Islet precursor cell (in vitro differentiated cells): ENCODE measurements at regions not wholly inside any gene's neighbourhood (a gene's known extent, or its start where the extent isn't known, plus 50 kb on each side); places are given as distances from the start of the nearest gene placed in this dataset.
"Not testable (repeated sequence)": the region's sequence is repeated elsewhere in the genome, so short reads cannot be mapped to it uniquely, and the experiment has no call there.

Source experiments
- DNase-seq: peaks from one replicate; pipeline ENCODE4 v3.0.0-alpha.2; 2018

GRCh38 chr7:12007576-12007975 lies 175.6 kb upstream of the THSD7A start:
- DNase-seq = no peak

GRCh38 chr7:12013983-12014382 lies 182.0 kb upstream of the THSD7A start:
- no peak for DNase-seq

- DNase-seq = no peak
Observed at GRCh38 chr7:12016439-12016838, 184.4 kb upstream of the THSD7A start.

GRCh38 chr7:12017046-12017445 lies 185.0 kb upstream of the THSD7A start:
- no peak for DNase-seq

GRCh38 chr7:12022011-12022410 lies 189.1 kb upstream of the TMEM106B start:
- DNase-seq = not testable (repeated sequence)

GRCh38 chr7:12025246-12025645 lies 185.8 kb upstream of the TMEM106B start:
- no peak for DNase-seq

GRCh38 chr7:12028508-12028907 lies 182.6 kb upstream of the TMEM106B start:
- DNase-seq = peak; percentile 63

- peak; percentile 85 for DNase-seq
Observed at GRCh38 chr7:12030116-12030515, 181.0 kb upstream of the TMEM106B start.

- DNase-seq = no peak
Observed at GRCh38 chr7:12031186-12031585, 179.9 kb upstream of the TMEM106B start.

- DNase-seq = peak; percentile 66
Observed at GRCh38 chr7:12031638-12032037, 179.5 kb upstream of the TMEM106B start.

- no peak for DNase-seq
Observed at GRCh38 chr7:12032146-12032545, 178.9 kb upstream of the TMEM106B start.

GRCh38 chr7:12043457-12043856 lies 167.6 kb upstream of the TMEM106B start:
- DNase-seq = not testable (repeated sequence)

- no peak for DNase-seq
Observed at GRCh38 chr7:12052211-12052610, 158.9 kb upstream of the TMEM106B start.

GRCh38 chr7:12053561-12053960 lies 157.5 kb upstream of the TMEM106B start:
- no peak for DNase-seq

GRCh38 chr7:12054830-12055229 lies 156.3 kb upstream of the TMEM106B start:
- no peak for DNase-seq

GRCh38 chr7:12056381-12056780 lies 154.7 kb upstream of the TMEM106B start:
- DNase-seq = no peak

- no peak for DNase-seq
Observed at GRCh38 chr7:12056977-12057376, 154.1 kb upstream of the TMEM106B start.

- DNase-seq = no peak
Observed at GRCh38 chr7:12062062-12062461, 149.0 kb upstream of the TMEM106B start.

- no peak for DNase-seq
Observed at GRCh38 chr7:12064586-12065127, 146.4 kb upstream of the TMEM106B start.

GRCh38 chr7:12066004-12066403 lies 145.1 kb upstream of the TMEM106B start:
- no peak for DNase-seq

GRCh38 chr7:12066521-12066920 lies 144.6 kb upstream of the TMEM106B start:
- no peak for DNase-seq

- DNase-seq = peak; percentile 68
Observed at GRCh38 chr7:12067156-12067831, 143.8 kb upstream of the TMEM106B start.

- no peak for DNase-seq
Observed at GRCh38 chr7:12069757-12070156, 141.3 kb upstream of the TMEM106B start.

- DNase-seq = no peak
Observed at GRCh38 chr7:12074889-12075288, 136.2 kb upstream of the TMEM106B start.

- no peak for DNase-seq
Observed at GRCh38 chr7:12080006-12080405, 131.1 kb upstream of the TMEM106B start.
